MCF 10A (cell line): ENCODE measurements at regions not wholly inside any gene's neighbourhood (a gene's known extent, or its start where the extent isn't known, plus 50 kb on each side); places are given as distances from the start of the nearest gene placed in this dataset.

Experiments used
- BruUV-seq: library from RNA; stranded (reverse); fragments of 400-500 nt; replicated peaks from 2 replicates; lab custom pipeline; 2021; lab: Mats Ljungman, UMichigan
- CTCF ChIA-PET: fragments of 300-600 bp; sonication (Branson Sonifier 250); formaldehyde crosslinking; extraction: SDS; loops from one replicate; lab custom pipeline; 2021; ENCODE audit warnings: antibody characterized with exemption, inconsistent platforms; lab: Yijun Ruan, JAX
- POLR2A ChIA-PET: fragments of 300-600, 350-650 bp; sonication (Branson Sonifier 250); formaldehyde crosslinking; extraction: SDS; loops from one replicate; lab custom pipeline; 2020; ENCODE audit warnings: antibody characterized with exemption, inconsistent platforms; lab: Yijun Ruan, JAX
- DNase-seq: peaks from one replicate; pipeline ENCODE4 v3.0.0-alpha.2; 2018; ENCODE audit not compliant: unreplicated experiment
- H3K27ac Mint-ChIP-seq: one replicate; pipeline ENCODE4 v1.8.0; 2022; ENCODE audit warnings: mild to moderate bottlenecking, low read depth, mixed read lengths; ENCODE audit not compliant: unreplicated experiment
- H3K27me3 Mint-ChIP-seq: one replicate; pipeline ENCODE4 v1.8.0; 2022; ENCODE audit warnings: mixed read lengths; ENCODE audit not compliant: insufficient read depth, unreplicated experiment
- H3K36me3 Mint-ChIP-seq: one replicate; pipeline ENCODE4 v1.8.0; 2022; ENCODE audit warnings: mild to moderate bottlenecking, moderate library complexity, mixed read lengths; ENCODE audit not compliant: insufficient read depth, unreplicated experiment
- H3K4me1 Mint-ChIP-seq: one replicate; pipeline ENCODE4 v1.8.0; 2022; ENCODE audit warnings: mixed read lengths; ENCODE audit not compliant: insufficient read depth, unreplicated experiment
- H3K4me3 Mint-ChIP-seq: one replicate; pipeline ENCODE4 v1.8.0; 2022; ENCODE audit warnings: mild to moderate bottlenecking, moderate library complexity, mixed read lengths; ENCODE audit not compliant: unreplicated experiment
- H3K9me3 Mint-ChIP-seq: one replicate; pipeline ENCODE4 v1.8.0; 2022; ENCODE audit warnings: mixed read lengths; ENCODE audit not compliant: unreplicated experiment
- CTCF ChIP-seq: fragments of 200-600 bp; IDR thresholded peaks from one replicate; pipeline ENCODE4 v1.8.0; 2022; ENCODE audit warnings: antibody characterized with exemption, mild to moderate bottlenecking; ENCODE audit not compliant: unreplicated experiment
- intact Hi-C: fragments of 100-400 bp; cut with micrococcal nuclease; formaldehyde crosslinking; loops from 2 replicates; pipeline ENCODE4 v1.14.1; 2022

GRCh38 chr13:84954636-84955035 is 844.6 kb downstream of the SLITRK6 start:
- no peak for DNase-seq
- intact Hi-C loops: no loop called here
- Mint-ChIP-seq H3K9me3 (no peaks in the 10 kb centered on the region), H3K4me3 (no peak overlapping the region), H3K27ac (no peak overlapping the region), H3K36me3 (no peaks in the 10 kb centered on the region), H3K4me1 (peaks cover 7% of the 10 kb centered on the region), H3K27me3 (no peaks in the 10 kb centered on the region)
- no TSS peak for BruUV-seq
- ChIA-PET CTCF (no interaction called here), POLR2A (no interaction called here)
- no peak for TF ChIP-seq CTCF

DNA sequence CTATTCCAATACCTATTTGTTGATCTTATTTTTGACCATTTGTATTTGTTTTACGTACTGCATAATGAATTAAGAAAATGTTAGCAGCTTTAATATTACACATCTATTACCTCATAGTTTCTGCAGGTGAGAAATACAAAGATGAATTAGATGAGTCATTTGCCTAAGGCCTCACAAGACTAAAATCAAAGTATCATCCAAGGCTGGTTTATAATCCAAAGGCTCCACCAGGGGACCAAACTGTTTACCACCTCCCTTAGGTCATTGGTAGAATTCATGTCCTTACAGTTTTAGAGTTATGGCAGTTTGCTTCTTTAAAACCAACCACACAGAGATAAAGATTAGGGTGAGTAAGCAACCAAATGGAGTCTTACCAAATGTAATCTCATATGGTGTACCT is 848.1 kb downstream of the SLITRK6 start:
- Mint-ChIP-seq H3K4me3 (no peak overlapping the region), H3K4me1 (peaks cover 7% of the 10 kb centered on the region), H3K9me3 (peaks cover 14% of the 10 kb centered on the region), H3K27me3 (no peaks in the 10 kb centered on the region), H3K36me3 (no peaks in the 10 kb centered on the region), H3K27ac (no peak overlapping the region)
- intact Hi-C loops: no loop called here
- ChIA-PET POLR2A (interaction anchor here (0.9 kb wide), 1 partner anchor 9 kb away, joined by 3 read pairs; no protein-coding TSS in a partner anchor), CTCF (interaction anchor here (1.0 kb wide), 1 partner anchor 57 kb away, joined by 3 read pairs; no protein-coding TSS in a partner anchor)
- TF ChIP-seq CTCF: no peak
- DNase-seq: peak; percentile 53
- BruUV-seq: no TSS peak

DNA sequence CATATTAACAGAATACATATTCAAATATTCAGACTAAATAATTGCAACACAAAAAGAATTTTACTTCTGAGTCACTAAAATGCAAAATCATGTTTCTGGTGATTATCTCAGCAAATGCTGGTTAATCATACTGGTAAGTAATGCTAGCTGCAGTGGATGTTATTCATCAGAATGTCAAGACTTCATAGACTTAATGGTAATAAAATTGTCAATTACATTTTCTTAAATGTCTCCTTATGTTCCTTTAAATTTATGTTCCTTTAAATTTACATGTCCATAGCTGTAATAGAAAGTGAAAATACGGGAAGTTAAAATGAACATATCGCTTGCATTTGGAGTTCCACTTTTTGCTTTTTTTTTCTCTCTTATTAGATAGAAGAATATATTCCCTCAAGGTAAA is 853.0 kb downstream of the SLITRK6 start:
- TF ChIP-seq CTCF: no peak
- intact Hi-C loops: no loop called here
- no peaks in the 10 kb centered on the region for H3K27me3 Mint-ChIP-seq

DNA sequence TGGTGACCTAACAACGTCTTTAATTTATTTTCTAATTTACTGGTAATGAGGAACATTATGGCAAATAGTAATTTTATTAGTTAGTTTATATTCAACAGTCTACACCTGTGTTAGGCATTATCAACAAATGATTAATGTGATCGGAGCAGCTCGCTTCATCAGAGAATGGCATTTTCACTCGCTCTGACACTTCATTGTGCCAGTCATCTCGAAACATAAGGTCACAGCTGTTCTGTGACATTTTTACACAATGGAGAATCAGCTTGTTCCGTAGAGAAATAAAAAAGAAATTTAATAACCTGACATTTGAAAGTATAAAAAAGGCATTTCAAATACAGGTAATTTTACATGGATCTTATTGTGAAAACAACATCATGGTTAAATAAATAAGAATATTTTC is 858.4 kb downstream of the SLITRK6 start:
- H3K36me3 Mint-ChIP-seq: no peaks in the 10 kb centered on the region
- no peaks in the 10 kb centered on the region for H3K4me1 Mint-ChIP-seq

More for the DNA sequence above, 853.0 kb downstream of the SLITRK6 start:
- no peak overlapping the region for H3K4me3 Mint-ChIP-seq
- ChIA-PET CTCF (interaction anchor here (0.6 to 1.1 kb wide), 3 partner anchors 226 to 880 kb away, joined by 3 to 4 read pairs (median 3); no protein-coding TSS in a partner anchor), POLR2A (interaction anchor here (0.7 kb wide), 1 partner anchor 562 kb away, joined by 3 read pairs; no protein-coding TSS in a partner anchor)
- no peak overlapping the region for H3K27ac Mint-ChIP-seq
- H3K36me3 Mint-ChIP-seq: no peaks in the 10 kb centered on the region
- H3K9me3 Mint-ChIP-seq: peaks cover 30% of the 10 kb centered on the region
- DNase-seq: no peak
- peaks cover 5% of the 10 kb centered on the region for H3K4me1 Mint-ChIP-seq
- no TSS peak for BruUV-seq

More for the DNA sequence above, 858.4 kb downstream of the SLITRK6 start:
- CTCF ChIA-PET: no interaction called here
- BruUV-seq: no TSS peak
- Mint-ChIP-seq H3K27ac (no peak overlapping the region), H3K27me3 (no peaks in the 10 kb centered on the region), H3K9me3 (peaks cover 15% of the 10 kb centered on the region), H3K4me3 (no peak overlapping the region)
- TF ChIP-seq CTCF: no peak
- intact Hi-C loops: no loop called here
- POLR2A ChIA-PET: no interaction called here
- no peak for DNase-seq
